ENCODE measurements at regions not wholly inside any gene's neighbourhood (a gene's known extent, or its start where the extent isn't known, plus 50 kb on each side); places are given as distances from the start of the nearest gene placed in this dataset.

GRCh38 chr13:21970172-21970571 is 299.3 kb downstream of the FGF9 start:
- TF ChIP-seq POLR2A (IDR thresholded peaks at IDR 0.05) (no peak), CTCF (IDR thresholded peaks at IDR 0.05) (no peak), EP300 (IDR thresholded peaks at IDR 0.05) (no peak)
